22Rv1 (cell line): ENCODE measurements at regions not wholly inside any gene's neighbourhood (a gene's known extent, or its start where the extent isn't known, plus 50 kb on each side); places are given as distances from the start of the nearest gene placed in this dataset.
"Not testable (repeated sequence)": the region's sequence is repeated elsewhere in the genome, so short reads cannot be mapped to it uniquely, and the experiment has no call there.

Source experiments
- CTCF ChIP-seq: fragments of 450-650 bp; IDR thresholded peaks from 2 replicates; pipeline ENCODE4 v1.5.1; 2017; ENCODE audit warnings: mild to moderate bottlenecking
- ZFX ChIP-seq: fragments of 450-650 bp; IDR thresholded peaks from 2 replicates; pipeline ENCODE4 v1.6.1; 2017; ENCODE audit warnings: antibody characterized with exemption, borderline replicate concordance

GRCh38 chr2:89326455-89326854, 635.0 kb downstream of the RPIA start:
- not testable (repeated sequence) for TF ChIP-seq CTCF, ZFX
